ENCODE measurements at regions not wholly inside any gene's neighbourhood (a gene's known extent, or its start where the extent isn't known, plus 50 kb on each side); places are given as distances from the start of the nearest gene placed in this dataset.

GRCh38 chr3:111471831-111472230, 70.2 kb upstream of the CD96 start:
- TF ChIP-seq GATA2 (IDR thresholded peaks at IDR 0.05; ENCODE audit: low read depth, low read length) = no peak
- no peak for TF ChIP-seq GATA3 (IDR thresholded peaks at IDR 0.05; ENCODE audit: low read depth, low read length)

Data from SH-SY5Y (cell line).